HuH-7.5 (cell line): ENCODE measurements at regions not wholly inside any gene's neighbourhood (a gene's known extent, or its start where the extent isn't known, plus 50 kb on each side); places are given as distances from the start of the nearest gene placed in this dataset.

Experiments
- DNase-seq: peaks from one replicate; pipeline ENCODE4 v3.0.0; 2011; ENCODE audit warnings: low spot score

DNA sequence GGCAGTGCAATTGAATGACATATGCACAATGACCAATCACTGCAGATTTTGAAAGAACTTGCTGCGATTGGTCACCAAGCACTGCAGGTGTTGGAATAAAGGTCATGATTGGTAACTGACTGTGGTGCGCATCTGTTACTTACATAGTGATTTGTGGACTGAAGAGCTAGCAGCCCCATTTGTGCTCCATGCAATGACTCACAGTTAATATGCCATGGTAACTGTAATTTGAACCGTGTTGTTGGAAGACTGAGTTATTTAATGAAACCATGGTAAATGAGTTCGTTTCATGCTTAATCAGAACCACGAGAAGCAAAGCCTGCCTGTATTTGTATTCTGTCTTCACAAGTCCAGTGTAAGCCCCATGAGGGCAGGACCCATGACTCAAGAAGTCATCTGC is 220.5 kb downstream of the TJP1 start:
- DNase-seq, result no peak

DNA sequence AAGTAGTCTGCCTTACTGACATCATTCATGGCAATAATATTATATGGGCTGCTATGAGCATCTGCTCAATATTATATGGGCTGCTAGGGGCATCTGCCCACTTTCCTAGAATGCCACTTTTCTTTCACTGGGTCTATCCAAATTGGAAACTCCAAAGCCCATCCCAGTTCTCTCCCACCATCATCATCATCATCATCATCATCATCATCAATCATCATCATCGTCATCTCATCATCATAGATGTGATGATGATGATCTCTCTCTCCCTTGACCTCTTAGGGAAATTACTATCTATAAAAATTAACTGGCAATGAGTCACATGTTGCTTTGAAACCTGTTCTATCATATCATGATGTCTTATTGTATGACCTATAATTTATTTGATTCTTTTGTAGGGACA is 222.0 kb downstream of the TJP1 start:
- no peak for DNase-seq

DNA sequence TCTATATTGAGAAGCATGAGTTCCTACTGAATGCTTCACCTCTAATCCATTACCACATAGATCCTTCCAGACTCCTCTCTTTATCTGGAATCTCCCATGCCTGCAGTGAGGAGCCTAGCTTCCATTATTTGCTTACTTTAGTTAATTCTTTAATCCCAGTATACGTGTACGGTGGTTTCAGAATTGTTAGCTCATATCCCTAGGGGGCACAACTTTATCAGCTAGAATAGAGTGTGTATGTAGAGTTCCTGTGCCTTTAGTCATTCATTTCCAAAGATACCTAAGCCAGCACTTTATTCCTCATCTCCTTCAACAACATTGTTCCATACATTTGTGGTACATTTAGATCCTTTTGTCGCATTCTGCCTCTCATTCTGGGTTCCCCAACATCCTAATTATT is 226.0 kb downstream of the TJP1 start:
- no peak for DNase-seq

DNA sequence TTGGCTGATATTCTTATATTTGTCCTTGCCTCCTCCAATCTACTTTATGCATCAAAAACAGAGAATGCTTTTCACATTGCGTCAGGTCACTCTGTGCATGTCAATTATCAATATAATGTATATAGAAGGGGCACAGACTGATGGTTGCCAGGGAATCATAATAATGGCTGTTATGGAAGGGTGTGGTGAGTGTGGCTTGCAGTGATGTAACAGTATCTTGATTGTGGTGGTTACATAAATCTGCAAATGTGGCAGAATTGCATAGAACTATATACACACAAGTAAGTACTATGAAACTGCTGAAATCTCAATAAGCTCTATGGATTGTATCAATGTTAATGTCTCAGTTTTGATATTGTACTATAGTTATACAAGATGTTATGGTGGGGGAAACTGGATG is 228.6 kb downstream of the TJP1 start:
- DNase-seq, result no peak

DNA sequence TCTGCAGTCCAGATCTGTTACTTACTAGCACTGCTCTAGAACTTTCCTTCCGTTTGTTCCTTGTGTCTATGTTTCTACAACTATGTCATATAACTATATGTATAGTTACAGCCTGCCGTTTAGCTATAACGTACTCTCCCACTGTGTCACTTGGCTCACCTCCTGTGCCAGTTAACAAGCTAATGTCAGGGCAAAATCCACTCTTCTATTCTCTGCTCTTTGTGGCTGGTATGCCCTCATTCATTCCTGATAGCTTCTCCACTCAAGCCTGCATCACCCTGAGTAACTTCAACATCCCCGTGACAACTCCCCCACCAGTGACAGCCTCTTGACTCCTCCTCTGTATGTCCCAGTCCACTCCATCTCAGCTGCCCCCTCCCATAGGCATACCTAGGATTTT is 229.2 kb downstream of the TJP1 start:
- DNase-seq, result no peak

DNA sequence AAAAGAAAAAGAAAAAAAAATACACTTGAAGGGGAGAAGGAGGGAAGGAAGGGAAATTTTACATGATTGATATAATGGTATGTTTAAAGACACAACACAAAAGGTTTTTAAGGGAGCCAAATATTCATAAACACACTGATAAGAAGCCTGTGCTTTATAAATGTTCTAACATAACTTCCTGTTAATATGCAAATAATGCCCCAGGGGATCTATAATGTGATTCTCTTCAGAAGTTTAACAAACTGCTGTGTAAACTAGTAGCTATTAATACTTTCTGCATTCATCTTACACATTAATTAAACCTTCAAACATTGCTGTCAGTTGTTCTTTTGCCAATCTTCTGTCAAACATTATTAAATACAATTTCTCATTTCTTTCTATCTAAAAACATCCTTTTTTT is 231.6 kb downstream of the TJP1 start:
- no peak for DNase-seq

DNA sequence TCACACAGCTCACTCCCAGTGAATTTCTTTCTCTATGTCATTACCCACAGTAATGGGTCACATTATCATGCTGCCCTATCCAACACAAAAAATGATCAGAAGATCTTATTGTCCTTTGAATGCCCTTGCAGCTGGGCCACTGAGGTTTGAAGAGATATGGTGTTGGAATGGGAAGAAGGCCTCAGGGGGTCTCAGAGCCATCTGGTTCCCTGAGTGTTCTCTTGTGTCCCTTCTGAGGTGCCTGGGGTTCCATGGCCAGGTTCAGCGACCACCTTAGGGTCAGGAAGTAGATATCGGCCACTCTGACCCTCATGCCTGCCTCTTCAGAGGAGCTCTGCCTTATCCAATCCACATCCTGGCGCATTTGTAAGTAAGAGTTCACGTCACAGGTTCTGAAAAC is 232.3 kb downstream of the TJP1 start:
- no peak for DNase-seq

DNA sequence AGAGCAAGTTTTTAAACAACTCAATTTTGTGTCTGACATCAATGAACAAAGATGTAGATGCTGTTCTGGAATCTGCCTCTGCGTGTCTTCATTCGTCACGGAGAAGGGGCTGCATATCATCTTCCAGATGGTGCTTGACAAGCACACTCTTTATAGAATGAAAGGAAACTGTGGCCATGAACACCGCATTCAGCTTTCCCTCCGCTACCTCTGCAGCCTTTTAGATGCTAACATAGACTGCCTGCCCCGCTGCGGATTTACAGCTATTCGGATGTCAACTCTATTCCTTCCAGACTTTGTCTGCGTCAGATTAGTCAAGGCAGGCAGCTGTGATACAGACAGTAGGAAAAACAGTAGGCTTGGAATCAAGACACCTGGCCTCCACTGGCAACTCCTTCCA is 232.9 kb downstream of the TJP1 start:
- no peak for DNase-seq

DNA sequence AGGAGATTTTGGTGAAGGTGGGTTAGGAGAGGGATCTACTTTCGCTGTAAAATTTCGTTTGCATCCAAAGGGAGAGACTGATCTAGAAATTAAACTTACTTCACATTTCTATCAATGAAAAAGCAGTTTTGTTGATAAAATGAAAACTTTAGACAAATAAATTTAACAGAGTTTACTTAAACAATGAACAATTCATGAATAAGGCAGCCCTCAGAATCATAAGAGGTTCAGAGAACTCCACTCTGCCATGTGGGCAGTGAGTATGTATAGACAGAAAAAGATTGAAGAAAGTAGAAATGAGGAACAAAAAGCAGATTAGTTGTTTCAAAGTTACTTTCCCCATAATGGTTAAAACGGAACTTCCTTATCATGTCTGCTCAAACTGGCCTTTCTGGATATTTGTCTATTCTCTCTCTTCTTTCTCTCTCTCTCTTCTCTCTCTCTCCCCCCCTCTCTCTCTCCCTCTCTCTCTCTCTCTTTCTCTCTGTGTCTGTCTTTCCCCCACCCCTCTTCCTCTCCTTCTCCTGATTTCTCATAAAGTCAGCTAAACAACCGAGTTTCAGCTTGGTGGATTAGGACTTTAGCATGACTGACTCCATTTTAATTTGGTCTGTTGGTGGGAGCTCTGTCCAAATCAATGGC is 248.9 kb downstream of the TJP1 start:
- no peak for DNase-seq

DNA sequence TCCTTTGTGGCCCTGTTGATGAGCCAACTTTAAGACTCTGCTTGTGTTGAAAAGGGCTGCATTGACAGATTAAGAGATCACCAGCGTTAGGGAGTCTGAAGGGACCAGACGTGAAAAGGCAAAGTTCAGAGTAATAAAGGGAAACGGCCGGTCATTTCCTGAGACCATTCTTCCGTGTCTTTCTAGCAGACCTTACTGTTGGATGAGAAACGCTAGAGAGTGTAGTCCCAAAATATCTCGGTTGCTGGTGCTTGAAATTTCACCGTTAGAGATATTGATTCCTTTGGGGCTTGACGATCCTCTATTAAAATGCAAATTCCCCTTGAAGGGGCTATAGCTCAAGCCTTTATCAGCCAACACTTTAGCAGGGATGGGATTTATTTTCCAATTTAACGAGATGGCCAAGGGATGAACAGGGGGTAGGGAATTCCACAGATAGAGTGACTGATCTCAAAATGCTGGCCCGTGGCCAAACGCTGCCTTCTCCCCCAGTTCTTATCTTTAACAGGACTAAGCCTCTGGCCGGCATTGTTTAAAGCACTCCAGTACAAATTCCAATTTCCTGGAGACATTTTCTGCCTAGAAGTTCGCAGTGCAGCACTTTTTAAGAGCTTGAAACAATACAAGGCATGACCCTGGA is 250.4 kb downstream of the TJP1 start:
- no peak for DNase-seq

DNA sequence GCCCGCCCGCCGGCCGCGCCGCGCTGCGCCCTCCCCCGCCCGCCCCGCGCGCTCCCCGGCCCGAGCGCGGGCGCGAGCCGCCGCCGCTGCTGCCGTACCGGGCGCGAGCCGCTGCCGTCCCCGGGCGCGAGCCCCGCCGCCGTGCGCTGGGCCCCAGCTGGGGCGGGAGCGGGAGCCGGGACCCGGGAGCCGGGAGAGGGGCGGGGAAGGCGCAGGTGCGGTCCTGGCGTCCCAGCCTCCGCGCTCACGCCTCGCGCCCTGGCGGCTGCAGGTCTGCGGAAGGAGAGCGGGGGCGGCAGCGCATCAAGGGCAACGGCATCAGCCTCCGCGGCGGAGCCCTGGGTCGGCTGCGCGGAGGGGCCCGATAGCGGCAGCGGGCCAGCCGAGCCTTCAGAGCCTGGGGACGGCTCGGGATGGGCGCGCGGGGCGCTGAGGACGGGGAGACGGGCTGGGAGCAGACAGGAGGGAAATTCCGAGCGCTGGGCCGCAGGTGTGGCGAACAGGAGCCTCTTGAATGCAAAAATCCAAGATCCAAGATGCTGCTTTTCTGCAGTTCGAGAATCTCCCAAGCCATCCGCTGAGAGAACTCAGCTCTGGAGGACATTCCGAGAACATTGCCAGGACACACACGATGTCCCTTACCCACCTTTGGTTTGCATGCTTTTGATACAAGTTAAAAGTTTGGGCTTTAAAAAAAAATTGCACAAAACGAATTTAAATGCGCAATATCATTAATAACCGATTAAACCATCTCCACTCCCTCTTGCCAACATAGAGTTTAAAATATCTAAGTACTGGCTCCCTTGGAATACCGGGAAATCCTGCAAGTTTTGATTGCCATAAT is 251.1 kb downstream of the TJP1 start:
- peak; percentile 40 for DNase-seq

DNA sequence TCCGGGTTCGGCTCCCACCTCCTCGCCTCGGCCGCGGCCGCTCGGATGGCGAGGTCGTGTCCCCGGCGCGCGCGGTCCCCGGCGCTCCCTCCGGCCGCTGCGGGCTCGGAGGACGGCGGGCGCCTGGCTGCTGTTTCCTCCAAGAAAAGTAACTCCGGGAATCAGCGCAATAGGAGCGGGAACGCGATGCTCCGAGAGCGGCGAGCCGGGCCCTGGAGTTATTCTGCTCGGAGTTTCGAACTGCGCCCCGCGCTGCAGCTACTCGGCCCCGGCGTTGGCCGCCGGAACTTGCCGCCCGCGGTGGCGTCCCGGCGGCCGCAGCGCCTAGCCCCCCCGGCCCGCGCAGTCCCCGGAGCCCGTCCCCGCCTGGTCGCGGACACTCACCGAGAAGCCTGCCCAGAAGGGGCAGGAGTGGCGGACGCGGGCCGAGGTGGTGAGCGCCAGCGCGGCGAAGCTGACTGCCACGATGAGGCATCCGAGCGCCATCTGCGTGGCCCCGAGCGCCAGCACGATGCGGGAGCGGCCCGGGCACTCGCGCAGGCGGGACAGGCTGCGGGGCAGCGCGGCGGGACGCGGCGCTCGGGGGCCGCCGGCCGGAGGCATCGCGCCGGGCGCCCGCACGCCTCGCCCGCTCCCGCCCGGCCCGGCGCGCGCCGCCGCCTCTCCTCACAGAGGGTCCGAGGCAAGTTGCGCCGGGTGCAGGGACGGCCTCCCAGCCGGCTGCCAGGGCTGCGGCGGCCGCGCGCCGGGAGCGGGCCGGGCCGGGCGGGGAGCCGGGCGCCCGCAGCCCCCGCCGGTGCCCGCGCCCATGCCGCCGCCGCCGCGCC is 251.9 kb downstream of the TJP1 start:
- peak; percentile 29 for DNase-seq

DNA sequence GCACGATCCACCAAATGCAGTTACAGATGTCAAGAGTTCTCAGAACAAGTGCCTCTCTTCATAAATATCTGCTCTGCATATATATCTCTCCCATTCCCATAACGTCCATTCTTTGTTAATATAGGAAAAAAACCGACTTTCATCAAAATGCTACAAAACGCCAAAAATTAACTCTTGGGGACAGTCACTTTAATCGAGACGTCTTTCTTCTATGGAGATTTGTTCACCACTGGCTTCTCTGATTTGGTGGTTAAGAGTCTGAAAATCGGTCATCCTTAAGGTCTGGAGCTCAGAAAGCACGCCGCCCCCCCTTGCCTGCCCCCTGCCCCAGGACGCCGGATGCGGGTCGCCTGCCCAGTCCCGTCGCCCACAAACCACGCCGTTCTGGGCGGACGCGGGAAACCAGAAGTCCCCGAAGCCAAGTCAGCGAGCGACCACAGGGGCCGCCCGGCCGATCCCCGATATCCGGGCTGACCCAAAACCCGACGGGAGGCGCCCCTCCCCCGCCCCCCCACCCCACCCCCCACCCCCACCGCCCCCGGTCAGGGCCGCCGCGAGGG is 252.7 kb downstream of the TJP1 start:
- no peak for DNase-seq

DNA sequence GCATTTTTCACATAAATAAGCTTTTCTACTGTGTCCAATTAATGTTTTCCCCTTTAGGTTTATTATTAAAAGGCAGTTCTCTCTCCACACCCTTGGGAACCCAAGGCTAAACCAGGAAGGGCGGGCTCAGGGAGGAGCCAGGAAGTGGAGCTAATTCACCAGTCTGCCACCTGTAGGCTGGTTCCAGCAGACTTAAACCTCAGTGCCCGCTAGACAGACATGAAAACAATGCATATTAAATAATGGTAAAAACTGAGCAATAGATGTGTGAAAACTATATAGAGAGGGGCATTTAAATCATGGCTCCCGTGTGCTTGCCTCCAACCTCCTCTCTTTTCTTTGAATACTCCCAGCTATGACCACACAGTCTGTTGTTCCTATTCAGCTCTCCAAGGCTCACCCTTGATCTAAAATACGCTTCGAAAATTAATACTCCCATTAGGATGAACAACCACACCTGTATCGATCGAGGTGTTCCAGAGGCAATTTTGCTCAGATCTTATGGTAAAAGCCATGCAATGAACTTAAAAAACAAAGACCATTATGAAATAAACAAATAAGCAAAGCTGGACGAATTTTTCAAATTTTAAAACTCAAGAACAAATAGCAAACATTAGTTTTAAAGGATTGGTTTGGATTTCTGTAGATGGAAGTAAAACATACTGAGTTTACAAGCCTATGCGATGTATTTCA is 253.3 kb downstream of the TJP1 start:
- DNase-seq, result peak; percentile 42

DNA sequence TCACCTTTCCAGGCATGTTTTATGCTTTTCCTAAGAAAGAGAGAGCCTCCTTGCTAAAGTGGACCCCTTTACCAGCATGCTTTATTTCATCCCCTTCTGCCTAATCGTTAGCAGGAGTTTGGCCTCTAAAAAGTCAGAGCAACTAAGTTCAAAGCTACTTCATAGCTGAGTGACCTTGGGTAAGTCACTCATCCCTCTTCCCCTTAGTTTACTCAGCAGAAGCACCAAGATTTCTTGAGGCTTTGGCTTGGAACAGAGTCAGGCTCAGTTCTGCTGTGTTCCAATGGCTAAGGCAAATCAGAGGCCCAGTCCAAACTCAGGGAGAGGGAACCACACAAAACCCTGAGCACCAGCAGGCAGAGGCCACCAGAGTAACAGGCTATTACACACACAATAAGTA is 254.9 kb downstream of the TJP1 start:
- DNase-seq, result no peak

DNA sequence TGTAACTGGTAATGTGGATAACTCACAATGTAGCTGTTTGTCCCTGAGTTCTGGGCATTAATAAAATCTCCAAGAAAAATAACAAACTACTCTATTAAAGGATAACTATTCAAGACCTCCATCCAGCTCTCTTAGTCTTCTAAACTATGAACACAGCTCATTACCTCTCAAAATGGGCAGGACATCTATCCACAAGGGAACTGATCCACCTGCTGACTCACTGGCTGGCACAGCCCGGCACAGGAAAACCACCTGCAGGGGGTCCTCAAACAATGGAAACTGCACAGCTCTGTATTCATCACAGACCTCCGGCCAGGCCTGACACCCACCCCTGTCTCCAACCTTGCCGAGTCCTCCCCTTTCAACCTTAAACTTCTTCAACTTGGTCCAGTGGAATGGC is 255.4 kb downstream of the TJP1 start:
- no peak for DNase-seq

DNA sequence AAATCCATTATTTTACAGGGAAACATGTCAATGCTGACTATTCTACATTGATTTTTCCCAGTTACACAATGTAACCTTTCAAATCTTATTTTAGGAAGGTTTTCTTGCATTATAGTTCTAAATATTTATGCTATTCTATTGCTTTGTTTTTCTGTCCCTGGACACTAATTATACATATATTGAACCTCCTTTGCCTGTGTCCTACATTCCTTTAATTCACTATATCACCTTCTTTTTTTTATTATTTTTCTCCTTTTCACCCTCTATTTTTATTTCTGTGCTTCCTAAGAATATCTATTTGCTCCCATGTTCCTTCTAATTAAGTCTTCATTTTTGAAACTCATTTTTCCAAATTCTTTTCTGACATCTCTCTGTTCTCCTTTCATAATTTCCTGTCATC is 259.2 kb downstream of the TJP1 start:
- DNase-seq, result no peak

DNA sequence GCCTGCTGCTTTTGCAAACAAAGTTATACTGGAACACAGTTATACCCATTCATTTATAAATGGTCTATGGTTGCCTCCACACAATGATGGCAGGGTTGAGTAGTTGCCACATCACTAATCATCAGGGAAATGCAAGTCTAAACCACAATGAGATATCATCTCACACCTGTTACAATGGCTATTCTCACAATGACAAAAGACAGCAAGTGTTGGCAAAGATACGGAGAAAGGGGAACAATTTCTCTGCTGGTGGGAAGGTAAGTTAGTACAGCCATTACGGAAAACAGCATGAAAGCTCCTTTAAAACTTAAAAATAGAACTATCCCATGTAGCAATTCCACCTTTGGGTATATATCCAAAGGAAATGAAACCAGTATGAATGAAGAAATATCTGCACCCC is 261.4 kb downstream of the TJP1 start:
- DNase-seq, result no peak

DNA sequence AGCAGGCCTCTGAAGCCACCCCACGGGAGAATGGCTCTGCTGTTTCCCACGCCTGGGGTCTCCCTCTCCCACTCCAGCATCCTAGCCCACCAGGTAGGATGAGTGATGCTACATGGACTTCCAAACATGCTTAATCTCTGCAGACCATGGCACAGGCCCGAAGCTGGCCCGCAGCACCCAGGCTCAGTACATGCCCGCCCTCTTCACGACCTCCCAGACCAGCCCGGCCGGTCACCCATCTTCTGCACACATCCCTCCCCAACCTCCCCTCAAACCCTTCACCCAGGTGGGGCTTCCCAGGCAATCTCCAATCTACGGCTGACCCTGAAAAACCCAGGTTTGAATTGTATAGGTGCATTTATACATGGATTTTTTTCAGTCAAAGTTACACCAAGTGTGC is 264.0 kb downstream of the TJP1 start:
- DNase-seq, result no peak

DNA sequence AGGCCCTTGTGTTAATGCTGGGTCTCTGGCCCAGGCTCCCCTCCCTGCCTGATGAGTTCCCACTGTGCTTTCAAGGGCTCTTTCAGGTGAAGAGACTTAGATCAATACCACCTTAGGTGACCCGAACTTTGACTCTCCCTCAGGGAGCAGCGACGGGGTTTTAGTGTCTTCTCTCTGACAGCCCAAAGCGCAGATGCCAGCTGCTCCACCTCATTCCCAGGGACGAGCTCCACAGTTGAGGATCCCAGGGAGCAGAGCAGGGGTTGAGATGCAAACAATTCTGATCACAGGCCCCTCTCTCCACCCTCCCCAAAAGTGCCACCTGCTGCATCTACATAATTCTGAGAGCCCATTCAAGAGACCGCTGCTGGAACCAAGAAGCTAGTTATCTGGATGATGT is 265.1 kb downstream of the TJP1 start:
- no peak for DNase-seq

DNA sequence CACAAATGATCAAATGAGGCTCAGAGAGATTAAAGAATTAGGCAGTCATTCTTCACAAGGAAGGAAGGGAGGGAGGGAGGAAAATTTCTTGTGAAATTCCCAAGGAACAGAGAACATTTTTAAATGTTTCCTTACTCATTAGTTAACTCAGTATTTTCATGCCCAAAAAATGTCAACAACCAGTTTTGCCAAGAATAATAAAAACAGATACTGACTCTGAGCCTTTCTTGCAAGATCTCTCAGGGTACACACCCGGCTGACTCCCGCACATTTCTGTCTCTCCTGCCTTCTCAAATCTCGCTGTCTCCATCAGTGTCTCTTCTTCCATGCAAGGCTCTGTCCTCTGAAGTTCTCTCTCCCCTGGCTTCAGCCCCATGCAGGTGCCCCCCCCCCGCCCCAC is 265.9 kb downstream of the TJP1 start:
- DNase-seq, result no peak

DNA sequence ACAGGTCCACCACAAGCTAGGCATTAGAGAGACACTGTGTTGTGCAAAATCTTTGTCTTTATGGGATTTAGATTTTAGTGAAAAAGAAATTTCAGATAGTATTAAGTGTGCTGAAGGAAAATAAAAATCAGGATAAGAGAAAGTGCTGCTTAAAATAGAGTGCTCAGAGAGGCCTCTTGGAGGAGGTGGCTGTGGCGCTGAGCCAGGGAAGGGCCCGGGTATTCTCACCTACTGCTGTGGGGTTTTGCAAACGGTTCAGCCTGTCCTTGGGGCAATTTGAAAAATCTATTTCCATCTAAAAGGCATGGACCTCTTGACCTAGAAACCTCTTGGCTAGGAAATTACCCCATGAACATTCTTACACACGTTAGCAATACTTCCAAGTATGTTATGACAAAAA is 267.7 kb downstream of the TJP1 start:
- no peak for DNase-seq
